SU-DHL-6 (cell line): ENCODE measurements at regions not wholly inside any gene's neighbourhood (a gene's known extent, or its start where the extent isn't known, plus 50 kb on each side); places are given as distances from the start of the nearest gene placed in this dataset.
"Not testable (repeated sequence)": the region's sequence is repeated elsewhere in the genome, so short reads cannot be mapped to it uniquely, and the experiment has no call there.

Experiments used
- H2AFZ ChIP-seq: fragments of 200-600 bp; sonication (generic); 2 replicates; pipeline ENCODE4 v1.6.1; 2014; ENCODE audit warnings: low read depth, mild to moderate bottlenecking, moderate library complexity, mixed read lengths, antibody characterized with exemption, low read length; ENCODE audit not compliant: severe bottlenecking
- H3F3A ChIP-seq: fragments of 200-600 bp; shearing (Covaris generic); 2 replicates; pipeline ENCODE4 v1.6.0; 2016; ENCODE audit warnings: antibody characterized with exemption, mild to moderate bottlenecking; ENCODE audit not compliant: insufficient read depth
- H3K27ac ChIP-seq: fragments of 200-600 bp; sonication (generic); 2 replicates; pipeline ENCODE4 v1.5.1; 2016; ENCODE audit warnings: low read depth, mild to moderate bottlenecking, low read length, moderate library complexity, mixed read lengths
- H3K27me3 ChIP-seq: fragments of 200-600 bp; sonication (generic), shearing (Covaris generic); 2 replicates; pipeline ENCODE4 v1.6.0; 2014; ENCODE audit warnings: mild to moderate bottlenecking, low read length
- H3K36me3 ChIP-seq: fragments of 200-600 bp; sonication (generic); 2 replicates; pipeline ENCODE4 v1.6.1; 2014; ENCODE audit warnings: mild to moderate bottlenecking, low read length, mixed read lengths
- H3K4me2 ChIP-seq: fragments of 300-600, 200-600 bp; shearing (Covaris generic), sonication (generic); 2 replicates; pipeline ENCODE4 v1.6.0; 2014; ENCODE audit warnings: low read length, low read depth, mild to moderate bottlenecking; ENCODE audit not compliant: poor library complexity, severe bottlenecking
- H3K4me3 ChIP-seq: fragments of 200-600 bp; sonication (generic); 2 replicates; pipeline ENCODE4 v1.5.1; 2014; ENCODE audit warnings: antibody characterized with exemption, low read length, mild to moderate bottlenecking, mixed read lengths; ENCODE audit not compliant: insufficient read depth, poor library complexity, severe bottlenecking
- H3K79me2 ChIP-seq: fragments of 200-600 bp; sonication (generic); 2 replicates; pipeline ENCODE4 v1.6.1; 2014; ENCODE audit warnings: mild to moderate bottlenecking, low read length, moderate library complexity; ENCODE audit not compliant: insufficient read depth
- H3K9ac ChIP-seq: fragments of 200-600 bp; sonication (generic); 2 replicates; pipeline ENCODE4 v1.7.0; 2014; ENCODE audit warnings: mild to moderate bottlenecking, low read length
- H3K9me2 ChIP-seq: fragments of 200-600 bp; sonication (generic); replicated peaks from 2 replicates; pipeline ENCODE4 v1.6.1; 2014; ENCODE audit warnings: low read length; ENCODE audit not compliant: insufficient read depth
- H3K9me3 ChIP-seq: fragments of 200-600 bp; sonication (generic); 2 replicates; pipeline ENCODE4 v1.6.1; 2014; ENCODE audit warnings: low read length, mixed read lengths; ENCODE audit not compliant: insufficient read depth
- H4K20me1 ChIP-seq: fragments of 200-600 bp; sonication (generic); 2 replicates; pipeline ENCODE4 v1.6.1; 2014; ENCODE audit warnings: low read depth, mild to moderate bottlenecking, antibody characterized with exemption, low read length, moderate library complexity, mixed read lengths
- CTCF ChIP-seq: fragments of 200-600 bp; sonication (generic); IDR thresholded peaks from one replicate; pipeline ENCODE4 v1.5.1; 2017; ENCODE audit warnings: antibody characterized with exemption, mild to moderate bottlenecking, low read length, moderate library complexity; ENCODE audit not compliant: insufficient read depth, poor library complexity, severe bottlenecking
- EZH2phosphoT487 ChIP-seq: fragments of 200-600 bp; sonication (generic), shearing (Covaris generic); conservative IDR thresholded peaks from 2 replicates; pipeline ENCODE4 v1.6.1; 2018; ENCODE audit warnings: mild to moderate bottlenecking, antibody characterized with exemption, low read length, moderate library complexity, mixed read lengths

GRCh38 chr1:29800522-29800956, 564.2 kb downstream of the PTPRU start:
- no peaks in the 10 kb centered on the region for H3K36me3 ChIP-seq
- H2AFZ ChIP-seq, result no peak overlapping the region
- no peak overlapping the region for H3K27ac ChIP-seq
- H3K27me3 ChIP-seq, result no peaks in the 10 kb centered on the region
- H3K79me2 ChIP-seq, result no peaks in the 10 kb centered on the region
- no peak overlapping the region for H3K4me3 ChIP-seq
- H4K20me1 ChIP-seq, result no peaks in the 10 kb centered on the region
- no peaks in the 10 kb centered on the region for H3F3A ChIP-seq
- H3K9me2 ChIP-seq, result no peaks in the 10 kb centered on the region
- H3K9ac ChIP-seq, result no peak overlapping the region
- TF ChIP-seq CTCF (no peak), EZH2phosphoT487 (no peak)
- H3K9me3 ChIP-seq, result no peaks in the 10 kb centered on the region
- H3K4me2 ChIP-seq, result no peak overlapping the region

GRCh38 chr1:29800120-29800519, 563.8 kb downstream of the PTPRU start:
- no peak overlapping the region for H3K9ac ChIP-seq
- H3K36me3 ChIP-seq, result no peaks in the 10 kb centered on the region
- no peak for TF ChIP-seq CTCF
- TF ChIP-seq EZH2phosphoT487, result no peak
- no peaks in the 10 kb centered on the region for H3K27me3 ChIP-seq
- no peak overlapping the region for H3K27ac ChIP-seq
- H3K9me3 ChIP-seq, result no peaks in the 10 kb centered on the region
- no peak overlapping the region for H3K4me2 ChIP-seq
- no peak overlapping the region for H3K4me3 ChIP-seq
- H3K9me2 ChIP-seq, result no peaks in the 10 kb centered on the region
- H4K20me1 ChIP-seq, result no peaks in the 10 kb centered on the region
- H2AFZ ChIP-seq, result no peak overlapping the region
- no peaks in the 10 kb centered on the region for H3K79me2 ChIP-seq
- H3F3A ChIP-seq, result no peaks in the 10 kb centered on the region

GRCh38 chr1:29798699-29799566, 562.6 kb downstream of the PTPRU start:
- Histone ChIP-seq H2AFZ (no peak overlapping the region), H3F3A (no peaks in the 10 kb centered on the region), H3K9me2 (no peaks in the 10 kb centered on the region), H3K9ac (no peak overlapping the region), H4K20me1 (no peaks in the 10 kb centered on the region), H3K27me3 (no peaks in the 10 kb centered on the region), H3K4me2 (no peak overlapping the region), H3K4me3 (no peak overlapping the region), H3K36me3 (no peaks in the 10 kb centered on the region), H3K27ac (no peak overlapping the region), H3K79me2 (no peaks in the 10 kb centered on the region), H3K9me3 (no peaks in the 10 kb centered on the region)
- TF ChIP-seq CTCF (no peak), EZH2phosphoT487 (no peak)

GRCh38 chr1:29797125-29797524, 560.8 kb downstream of the PTPRU start:
- not testable (repeated sequence) for H3K9me2 ChIP-seq, H3K9me3 ChIP-seq, H3K36me3 ChIP-seq, H3K27me3 ChIP-seq, H3K4me3 ChIP-seq, H3K27ac ChIP-seq, H2AFZ ChIP-seq, H3F3A ChIP-seq, H3K9ac ChIP-seq, H3K4me2 ChIP-seq, H4K20me1 ChIP-seq, H3K79me2 ChIP-seq

GRCh38 chr1:29795965-29796364, 559.6 kb downstream of the PTPRU start:
- not testable (repeated sequence) for H3K27ac ChIP-seq, H3K79me2 ChIP-seq, H3K27me3 ChIP-seq, H3K4me3 ChIP-seq, H4K20me1 ChIP-seq, H3K9me3 ChIP-seq, H3K36me3 ChIP-seq, H3K9me2 ChIP-seq, H3F3A ChIP-seq, H3K4me2 ChIP-seq, H2AFZ ChIP-seq, H3K9ac ChIP-seq
